HG03354 (cell line): ENCODE measurements at regions not wholly inside any gene's neighbourhood (a gene's known extent, or its start where the extent isn't known, plus 50 kb on each side); places are given as distances from the start of the nearest gene placed in this dataset.

Experiments
- ATAC-seq: cut with Tn5 transposase; IDR thresholded peaks from one replicate; pipeline ENCODE4 v1.9.1; 2021; ENCODE audit warnings: mild to moderate bottlenecking; ENCODE audit not compliant: unreplicated experiment, poor library complexity, severe bottlenecking

DNA sequence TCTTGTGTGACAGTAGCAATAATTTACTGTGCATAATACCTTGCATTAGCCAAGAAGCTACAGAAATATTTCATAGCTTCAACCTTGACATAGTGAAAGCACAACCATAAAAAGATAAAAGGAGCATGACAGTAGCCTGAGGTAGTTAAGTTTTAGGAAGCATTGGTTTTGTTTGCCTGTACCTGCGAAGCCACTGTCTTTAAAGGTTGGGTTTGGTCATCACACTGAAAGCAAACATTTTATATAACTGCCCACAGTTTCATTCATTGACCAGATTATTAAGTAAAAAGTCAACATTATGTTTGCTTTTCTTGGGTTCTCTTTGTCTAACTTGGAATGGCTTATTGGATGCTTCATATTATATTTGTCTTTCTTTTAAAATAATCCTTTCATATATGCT lies 450.1 kb upstream of the IL12A start:
- no peak for ATAC-seq

- no peak for ATAC-seq
Measured at GRCh38 chr3:159540882-159541495, 447.6 kb upstream of the IL12A start.

GRCh38 chr3:159548675-159549335 lies 439.8 kb upstream of the IL12A start:
- ATAC-seq: no peak

DNA sequence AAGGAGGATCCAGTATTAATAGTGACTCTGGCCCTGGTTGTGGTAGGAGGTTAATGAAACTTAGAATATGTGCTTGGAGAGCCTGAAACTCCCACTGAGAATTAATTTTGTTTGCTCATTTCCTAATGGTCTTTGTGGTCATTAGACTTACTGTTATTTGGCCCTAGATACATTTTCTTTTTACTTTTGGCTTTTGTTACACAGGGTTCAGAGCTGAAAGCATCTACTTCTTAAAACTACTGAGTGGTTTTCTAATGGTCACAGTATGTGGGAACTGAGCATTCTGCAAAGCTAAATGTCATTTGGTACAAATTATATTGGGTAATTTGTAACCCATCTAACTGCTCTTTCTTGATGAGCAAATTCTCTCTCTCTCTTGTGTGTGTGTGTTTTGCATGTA lies 433.4 kb upstream of the IL12A start:
- ATAC-seq: no peak

GRCh38 chr3:159559771-159560170 lies 428.9 kb upstream of the IL12A start:
- ATAC-seq: no peak

DNA sequence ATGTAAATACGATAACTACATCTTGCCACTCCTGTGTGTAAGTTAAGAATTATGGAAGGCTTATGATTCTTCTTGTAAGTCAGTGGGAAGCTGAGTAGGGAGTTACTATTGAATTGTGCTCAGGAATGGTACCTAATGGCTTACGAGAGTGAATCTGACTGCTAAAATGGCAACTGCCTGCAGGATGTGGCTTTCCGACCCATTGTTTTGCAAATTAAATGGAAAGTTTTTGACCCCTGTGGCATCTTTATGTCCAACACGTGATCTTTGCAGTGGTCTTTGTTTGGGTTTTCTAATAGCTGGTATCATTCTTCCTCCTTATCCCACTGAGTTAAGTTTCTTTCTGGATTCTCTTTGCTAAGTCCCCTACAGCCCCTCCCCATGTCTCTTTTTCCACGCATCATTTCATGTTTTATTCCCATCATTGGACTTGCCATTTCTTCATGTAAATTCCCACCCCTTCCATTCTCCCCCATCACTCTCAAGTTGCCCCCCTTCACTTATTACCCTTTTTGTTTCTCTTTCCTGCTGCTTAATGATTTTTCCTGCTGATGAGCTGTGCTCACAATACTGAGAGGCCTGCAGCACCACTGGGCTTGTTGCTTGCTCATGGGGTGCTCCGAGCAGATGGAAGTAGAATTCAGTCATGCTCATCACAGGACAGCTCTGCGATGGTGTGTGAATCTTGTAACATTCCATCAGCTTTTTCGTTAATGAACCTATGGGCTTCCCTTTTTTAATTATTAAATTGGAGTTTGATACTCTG lies 428.2 kb upstream of the IL12A start:
- ATAC-seq: no peak

- ATAC-seq: no peak
Measured at GRCh38 chr3:159565313-159565712, 423.3 kb upstream of the IL12A start.

DNA sequence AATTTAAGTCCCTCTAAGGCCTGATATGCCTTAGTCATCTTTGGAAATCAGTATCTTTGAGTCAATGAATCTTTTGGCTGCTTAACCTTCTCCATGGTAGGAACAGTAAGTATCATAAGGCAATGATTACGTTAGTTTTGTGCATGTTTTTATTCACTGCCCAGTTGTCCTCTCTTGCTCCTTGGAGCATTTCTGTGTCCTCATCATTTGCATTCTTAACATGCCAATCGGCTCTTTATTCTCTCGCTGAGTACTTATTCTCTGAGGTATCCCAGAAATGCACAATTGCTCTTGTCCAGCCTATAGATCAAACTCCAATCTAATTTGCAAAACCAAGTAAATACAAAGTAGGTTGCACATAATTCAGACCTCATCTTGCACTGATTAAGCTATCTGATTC lies 405.0 kb upstream of the IL12A start:
- no peak for ATAC-seq

DNA sequence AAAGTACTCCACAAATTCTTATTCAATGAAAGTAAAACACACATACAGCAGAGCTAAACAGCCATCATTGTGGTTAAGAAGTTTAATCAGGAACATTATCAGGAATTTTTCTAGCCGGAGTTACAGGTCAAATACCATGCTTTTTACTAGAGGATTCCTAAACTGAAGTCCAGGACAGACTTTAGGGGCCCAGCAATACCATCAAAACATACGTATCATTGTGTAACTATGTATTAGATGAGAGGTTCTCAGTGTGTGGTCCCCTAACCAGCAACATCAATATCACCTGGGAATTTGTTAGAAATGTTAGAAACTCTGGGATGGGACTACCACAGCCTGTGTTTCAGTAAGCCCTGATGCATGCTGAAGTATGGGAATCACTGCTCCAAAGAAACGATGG lies 404.2 kb upstream of the IL12A start:
- ATAC-seq: no peak

DNA sequence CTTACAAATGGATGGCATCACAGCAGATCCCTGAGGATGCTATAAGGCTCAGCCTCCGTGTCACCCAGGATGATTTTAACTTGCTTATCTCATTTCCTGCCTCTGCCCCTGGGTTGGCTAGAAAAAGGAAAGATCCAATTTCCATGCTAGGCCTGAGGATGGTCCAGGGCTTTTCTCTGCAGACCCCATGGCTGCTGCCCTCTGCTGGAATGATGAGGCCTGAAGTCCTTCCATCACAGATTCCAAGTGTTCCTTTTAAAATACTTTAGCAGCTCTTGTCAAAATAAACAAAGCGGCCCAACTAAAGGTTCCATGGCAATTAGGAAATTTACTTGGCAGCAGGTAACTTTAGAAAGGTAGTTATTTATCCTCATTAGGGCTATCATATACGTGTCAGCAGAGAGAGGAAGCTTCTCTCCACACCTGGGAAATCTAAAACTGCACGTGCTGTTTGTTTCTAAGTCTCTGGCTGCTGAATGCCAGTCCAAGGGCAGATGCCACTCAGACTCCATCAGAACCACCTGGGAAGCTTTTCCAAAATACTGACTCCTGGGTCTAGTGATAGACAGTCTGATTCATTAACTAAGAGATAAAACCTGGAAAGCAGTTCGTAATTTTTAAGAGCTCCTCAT lies 401.9 kb upstream of the IL12A start:
- no peak for ATAC-seq

- ATAC-seq: no peak
Measured at GRCh38 chr3:159593927-159594605, 394.6 kb upstream of the IL12A start.

DNA sequence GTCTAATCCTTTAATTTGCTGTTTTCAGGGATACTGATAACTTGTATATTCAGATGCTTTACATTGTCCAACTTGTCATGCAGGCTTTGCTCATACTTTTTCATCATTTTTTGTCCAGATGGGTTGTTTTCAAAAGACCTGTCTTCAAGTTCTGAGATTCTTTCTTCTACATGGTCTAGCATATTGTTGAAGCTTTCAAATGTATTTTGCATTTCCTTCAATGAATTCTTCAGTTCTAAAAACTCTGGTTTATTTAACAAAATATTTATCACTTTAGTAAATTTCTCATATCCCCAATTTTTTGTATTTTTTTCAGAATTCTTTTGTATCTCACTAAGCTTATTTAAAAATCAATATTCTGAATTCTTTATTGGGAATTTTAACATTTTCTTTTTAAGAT lies 388.3 kb upstream of the IL12A start:
- no peak for ATAC-seq

- ATAC-seq: no peak
Measured at GRCh38 chr3:159604151-159604581, 384.5 kb upstream of the IL12A start.

GRCh38 chr3:159605101-159605500 lies 383.5 kb upstream of the IL12A start:
- no peak for ATAC-seq

GRCh38 chr3:159605776-159606175 lies 382.9 kb upstream of the IL12A start:
- ATAC-seq: no peak

DNA sequence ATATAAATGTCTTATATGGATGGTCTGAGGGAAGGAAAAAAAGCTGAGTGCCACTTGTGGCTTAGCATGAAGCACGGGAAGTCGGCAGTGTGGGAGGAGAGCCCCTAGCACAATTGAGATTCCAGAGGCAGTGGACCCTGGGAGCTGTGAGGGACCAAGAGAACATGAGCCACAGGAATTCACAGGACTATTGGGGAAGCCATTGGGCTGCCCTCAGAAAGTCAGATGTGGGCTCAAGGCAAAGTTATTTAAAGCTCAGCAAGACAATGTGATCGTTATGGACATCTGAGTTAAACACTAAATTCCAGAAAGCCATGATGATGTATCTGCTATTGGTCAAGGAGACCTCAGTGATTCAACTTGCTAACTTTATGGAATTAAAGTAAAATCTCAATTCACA lies 380.8 kb upstream of the IL12A start:
- ATAC-seq: no peak

DNA sequence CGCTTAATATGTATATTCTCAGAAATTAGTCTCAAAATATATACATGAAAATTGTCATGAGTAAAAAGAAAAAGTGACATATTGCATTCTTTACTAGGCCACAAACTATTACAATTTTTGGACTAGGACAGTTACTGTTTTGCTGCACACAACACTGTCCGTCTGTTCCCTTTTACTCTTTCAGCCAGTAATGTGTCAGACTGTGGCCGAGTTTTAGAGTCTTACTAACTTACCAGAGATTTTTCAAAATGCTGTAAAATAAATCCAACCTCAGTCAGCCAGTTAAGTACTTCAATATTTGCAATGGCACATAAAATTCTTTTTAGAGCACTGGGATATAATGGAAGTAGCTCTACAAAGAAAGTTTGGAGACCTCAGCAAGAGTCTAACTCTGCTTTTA lies 380.3 kb upstream of the IL12A start:
- ATAC-seq: no peak

- no peak for ATAC-seq
Measured at GRCh38 chr3:159609625-159610024, 379.0 kb upstream of the IL12A start.

DNA sequence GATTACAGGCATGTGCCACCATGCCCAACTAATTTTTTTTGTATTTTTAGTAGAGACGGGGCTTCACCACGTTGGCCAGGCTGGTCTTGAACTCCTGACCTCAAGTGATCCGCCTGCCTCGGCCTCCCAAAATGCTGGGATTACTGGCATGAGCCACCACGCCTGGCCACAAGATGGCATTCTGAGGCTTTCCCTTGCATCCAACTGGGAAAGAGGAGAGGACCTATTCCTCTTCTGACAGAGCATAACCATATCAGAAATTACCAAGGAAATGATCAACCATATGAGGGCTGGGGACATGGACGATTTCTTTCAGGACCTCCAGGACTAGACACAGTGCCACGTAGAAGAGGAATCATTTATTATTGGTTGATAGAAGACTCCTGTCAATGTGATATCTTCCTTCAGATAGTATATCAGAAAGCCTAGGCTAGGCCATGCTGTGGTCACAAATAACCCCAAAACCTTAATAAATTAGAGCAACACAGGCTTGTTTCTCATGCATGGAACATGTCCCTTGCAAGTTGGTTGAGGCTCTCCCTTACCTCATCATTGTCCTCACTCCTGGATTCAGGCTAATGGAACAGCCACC lies 372.3 kb upstream of the IL12A start:
- no peak for ATAC-seq
